ENCODE measurements at regions not wholly inside any gene's neighbourhood (a gene's known extent, or its start where the extent isn't known, plus 50 kb on each side); places are given as distances from the start of the nearest gene placed in this dataset.

- Histone ChIP-seq H2BK120ac (replicated peaks; ENCODE audit: low read depth, low read length) (no peak overlapping the region), H2BK15ac (ENCODE audit: low read length) (no peak overlapping the region), H4K20me1 (replicated peaks in 1 of 2; ENCODE audit: control insufficient read depth in 1 of 2, insufficient read depth in 2 of 2, low read length in 2 of 2) (no peaks in the 10 kb centered on the region), H3K23ac (ENCODE audit: insufficient read length) (no peak overlapping the region), H3K18ac (ENCODE audit: extremely low read depth, low read length) (no peak overlapping the region), H2AFZ (ENCODE audit: low read length) (no peak overlapping the region), H3K79me1 (ENCODE audit: low read depth, low read length) (no peaks in the 10 kb centered on the region), H3K9me3 (ENCODE audit: insufficient read depth in 2 of 2, low read depth in 1 of 2, low read length in 1 of 2) (no peaks in the 10 kb centered on the region), H3K4ac (replicated peaks; ENCODE audit: insufficient read length, low read depth, low read length) (no peak overlapping the region), H3K4me1 (replicated peaks in 1 of 4; ENCODE audit: control insufficient read depth in 3 of 4, insufficient read depth in 4 of 4, low read length in 3 of 4) (peaks cover 0 to 2% (median 0%) of the 10 kb centered on the region in 4 experiments; a peak in 1 of 7 replicates), H2BK12ac (ENCODE audit: low read depth, low read length) (no peak overlapping the region), H3K14ac (ENCODE audit: insufficient read length) (no peak overlapping the region), H3K36me3 (ENCODE audit: control insufficient read depth in 2 of 4, insufficient read depth in 4 of 4, low read length in 3 of 4) (no peaks in the 10 kb centered on the region), H3K4me3 (ENCODE audit: extremely low read depth in 1 of 4, insufficient read depth in 2 of 4, low read depth in 3 of 4, low read length in 4 of 4) (no peak overlapping the region), H3K79me2 (ENCODE audit: control insufficient read depth in 1 of 2, insufficient read depth in 2 of 2, low read length in 2 of 2) (no peaks in the 10 kb centered on the region), H3K27ac (ENCODE audit: low read depth, low read length) (no peak overlapping the region), H2BK20ac (ENCODE audit: low read length) (no peak overlapping the region), H2BK5ac (ENCODE audit: low read depth, low read length) (no peak overlapping the region), H3K4me2 (ENCODE audit: insufficient read depth in 1 of 2, low read depth in 2 of 2, low read length in 2 of 2) (no peak overlapping the region; a peak in 1 of 4 replicates), H4K5ac (ENCODE audit: insufficient read length, low read depth, low read length) (no peak overlapping the region), H4K8ac (ENCODE audit: extremely low read depth, insufficient read depth, low read length) (no peak overlapping the region), H3K23me2 (ENCODE audit: low read depth, low read length) (no peaks in the 10 kb centered on the region), H2AK5ac (ENCODE audit: low read depth, low read length) (no peak overlapping the region), H3K9ac (replicated peaks in 1 of 4; ENCODE audit: extremely low read depth in 1 of 4, low read depth in 3 of 4, low read length in 3 of 4) (no peak overlapping the region), H3K27me3 (replicated peaks in 1 of 4; ENCODE audit: control insufficient read depth in 3 of 4, extremely low read depth in 1 of 4, insufficient read depth in 3 of 4, low read length in 3 of 4) (no peaks in the 10 kb centered on the region), H3K56ac (replicated peaks; ENCODE audit: insufficient read length, low read depth, low read length) (no peak overlapping the region), H4K91ac (replicated peaks; ENCODE audit: insufficient read length, low read length) (no peak overlapping the region)
- no peak for DNase-seq (ENCODE audit: low read depth in 1 of 2, low spot score in 2 of 2)
- no peak for FAIRE-seq
- ChIA-PET POLR2A (ENCODE audit: partially characterized antibody) (no interaction called here), CTCF (ENCODE audit: partially characterized antibody) (interaction anchor here (0.5 kb wide), 1 partner anchor 381 kb away, joined by 4 read pairs; no protein-coding TSS in a partner anchor)
- TF ChIP-seq TBP (IDR thresholded peaks at IDR 0.05; ENCODE audit: low read depth, low read length): no peak
- TF ChIP-seq CTCF (IDR thresholded peaks at IDR 0.05; ENCODE audit: control extremely low read depth in 1 of 3, insufficient read depth in 1 of 3, low read depth in 1 of 3, low read length in 3 of 3): no peak
- no peak for TF ChIP-seq ASH2L (IDR thresholded peaks at IDR 0.05; ENCODE audit: low read length)
- no peak for TF ChIP-seq SUZ12 (IDR thresholded peaks at IDR 0.05; ENCODE audit: low read length)
- no peak for TF ChIP-seq JUND (IDR thresholded peaks at IDR 0.05; ENCODE audit: low read length)
- TF ChIP-seq BACH1 (IDR thresholded peaks at IDR 0.05; ENCODE audit: low read length): no peak
- no peak for TF ChIP-seq MAFK (IDR thresholded peaks at IDR 0.05; ENCODE audit: low read depth, low read length)
- TF ChIP-seq CEBPB (IDR thresholded peaks at IDR 0.05; ENCODE audit: low read depth, low read length): no peak
- no peak for TF ChIP-seq NRF1 (IDR thresholded peaks at IDR 0.05; ENCODE audit: low read depth, low read length)
- TF ChIP-seq CBX8 (IDR thresholded peaks at IDR 0.05; ENCODE audit: borderline replicate concordance, low read depth, low read length): no peak
- TF ChIP-seq SP1 (IDR thresholded peaks at IDR 0.05; ENCODE audit: low read depth, low read length): no peak
- TF ChIP-seq TAF7 (optimal IDR thresholded peaks at IDR 0.05; ENCODE audit: borderline replicate concordance, low read depth, low read length): no peak
Measured at GRCh38 chr9:20042128-20042711, 253.4 kb upstream of the SLC24A2 start.

Measured in H1 (cell line).